GM23338 (cell line): ENCODE measurements at regions not wholly inside any gene's neighbourhood (a gene's known extent, or its start where the extent isn't known, plus 50 kb on each side); places are given as distances from the start of the nearest gene placed in this dataset.

ENCODE experiments used
- ATAC-seq: fragments of 200-7000 bp; cut with Tn5 transposase; 3 replicates; pipeline ENCODE4 v1.9.1; 2020
- DNase-seq: peaks from one replicate; pipeline ENCODE4 v3.0.0-alpha.2; 2015; ENCODE audit warnings: low spot score
- H2AFZ ChIP-seq: fragments of 200-600 bp; sonication (generic); 2 replicates; pipeline ENCODE4 v1.8.0; 2016; ENCODE audit warnings: antibody characterized with exemption, mild to moderate bottlenecking, moderate library complexity
- H3F3A ChIP-seq: fragments of 200-600 bp; sonication (generic); replicated peaks from 2 replicates; pipeline ENCODE4 v1.8.0; 2017; ENCODE audit warnings: antibody characterized with exemption, mixed run types, low read depth
- H3K27ac ChIP-seq: fragments of 200-600 bp; sonication (generic); 2 replicates; pipeline ENCODE4 v1.6.1; 2016; ENCODE audit warnings: low read depth
- H3K27me3 ChIP-seq: fragments of 200-600 bp; sonication (generic); 2 replicates; pipeline ENCODE4 v1.8.0; 2016; ENCODE audit warnings: mild to moderate bottlenecking, mixed run types, moderate library complexity; ENCODE audit not compliant: insufficient read depth
- H3K36me3 ChIP-seq: fragments of 200-600 bp; sonication (generic); 2 replicates; pipeline ENCODE4 v1.8.0; 2016; ENCODE audit warnings: mild to moderate bottlenecking; ENCODE audit not compliant: insufficient read depth
- H3K4me1 ChIP-seq: fragments of 200-600 bp; sonication (generic); 2 replicates; pipeline ENCODE4 v1.8.0; 2016; ENCODE audit warnings: mild to moderate bottlenecking, moderate library complexity; ENCODE audit not compliant: insufficient read depth
- H3K4me2 ChIP-seq: fragments of 200-600 bp; sonication (generic); 2 replicates; pipeline ENCODE4 v1.7.1; 2017; ENCODE audit warnings: mixed run types
- H3K4me3 ChIP-seq: fragments of 200-600 bp; sonication (generic); 2 replicates; pipeline ENCODE4 v1.6.1; 2016; ENCODE audit warnings: mixed run types
- H3K79me2 ChIP-seq: fragments of 200-600 bp; sonication (generic); replicated peaks from 2 replicates; pipeline ENCODE4 v1.8.0; 2017; ENCODE audit warnings: mild to moderate bottlenecking; ENCODE audit not compliant: insufficient read depth
- H3K9me2 ChIP-seq: fragments of 200-600 bp; sonication (generic); 2 replicates; pipeline ENCODE4 v1.8.0; 2017; ENCODE audit not compliant: insufficient read depth
- H4K20me1 ChIP-seq: fragments of 200-600 bp; sonication (generic); replicated peaks from 2 replicates; pipeline ENCODE4 v1.8.0; 2017; ENCODE audit warnings: mild to moderate bottlenecking; ENCODE audit not compliant: insufficient read depth
- H3K27ac Mint-ChIP-seq: 2 replicates; pipeline ENCODE4 v1.8.0; 2020; ENCODE audit warnings: inconsistent platforms, mild to moderate bottlenecking, moderate library complexity, mixed read lengths
- H3K27me3 Mint-ChIP-seq: 3 replicates; pipeline ENCODE4 v1.8.0; 2022; ENCODE audit warnings: low read depth, mild to moderate bottlenecking, moderate library complexity, mixed read lengths, inconsistent platforms; ENCODE audit not compliant: insufficient read depth, poor library complexity
- H3K36me3 Mint-ChIP-seq: 3 replicates; pipeline ENCODE4 v1.8.0; 2021; ENCODE audit warnings: low read depth, mild to moderate bottlenecking, inconsistent platforms, moderate library complexity, mixed read lengths
- H3K4me1 Mint-ChIP-seq: 3 replicates; pipeline ENCODE4 v1.8.0; 2020; ENCODE audit warnings: mild to moderate bottlenecking, inconsistent platforms, mixed read lengths
- H3K4me3 Mint-ChIP-seq: 3 replicates; pipeline ENCODE4 v1.8.0; 2021; ENCODE audit warnings: moderate library complexity, mild to moderate bottlenecking, inconsistent platforms, mixed read lengths
- H3K9me3 Mint-ChIP-seq: 3 replicates; pipeline ENCODE4 v1.8.0; 2020; ENCODE audit warnings: moderate library complexity, mild to moderate bottlenecking, inconsistent platforms, mixed read lengths
- CREB1 ChIP-seq: fragments of 250-450 bp; sonication (Bioruptor Pico); IDR thresholded peaks from 2 replicates; pipeline ENCODE4 v1.5.0; 2020; ENCODE audit warnings: low read depth, mild to moderate bottlenecking, moderate library complexity
- EZH2 ChIP-seq: fragments of 200-600 bp; sonication (generic); IDR thresholded peaks from one replicate; pipeline ENCODE4 v1.8.0; 2017; ENCODE audit warnings: antibody characterized with exemption, mild to moderate bottlenecking, low read depth; ENCODE audit not compliant: unreplicated experiment
- EZH2phosphoT487 ChIP-seq: fragments of 200-600 bp; sonication (generic); IDR thresholded peaks from one replicate; pipeline ENCODE4 v1.8.1; 2018; ENCODE audit warnings: antibody characterized with exemption; ENCODE audit not compliant: unreplicated experiment
- NANOG ChIP-seq: IDR thresholded peaks from 2 replicates; pipeline ENCODE4 v1.6.1; 2016; ENCODE audit warnings: antibody characterized with exemption, borderline replicate concordance
- POLR2AphosphoS5 ChIP-seq: IDR thresholded peaks from 2 replicates; pipeline ENCODE4 v1.6.1; 2016; ENCODE audit warnings: antibody characterized with exemption, low read depth
- STAT1 ChIP-seq: IDR thresholded peaks from one replicate; pipeline ENCODE4 v1.6.1; 2016; ENCODE audit warnings: antibody characterized with exemption; ENCODE audit not compliant: unreplicated experiment
- ZNF114 ChIP-seq: fragments of 250-450 bp; sonication (Bioruptor Pico); IDR thresholded peaks from 2 replicates; pipeline ENCODE4 v1.5.0; 2020; ENCODE audit warnings: mild to moderate bottlenecking, moderate library complexity
- TF ChIP-seq, protein P1 (sequence below), 2 experiments: fragments of 200-600 bp in 1 of 2; sonication (generic) in 1 of 2; conservative IDR thresholded peaks; 2 replicates each; pipeline versions ENCODE4 v1.5.1 to v1.6.1; 2016 to 2017; ENCODE audit warnings: antibody characterized with exemption in 2 of 2, low read depth in 2 of 2, mild to moderate bottlenecking in 2 of 2, moderate library complexity in 1 of 2
- TF ChIP-seq, protein P2 (sequence below): IDR thresholded peaks from one replicate; pipeline ENCODE4 v1.6.1; 2018; ENCODE audit warnings: antibody characterized with exemption; ENCODE audit not compliant: unreplicated experiment

DNA sequence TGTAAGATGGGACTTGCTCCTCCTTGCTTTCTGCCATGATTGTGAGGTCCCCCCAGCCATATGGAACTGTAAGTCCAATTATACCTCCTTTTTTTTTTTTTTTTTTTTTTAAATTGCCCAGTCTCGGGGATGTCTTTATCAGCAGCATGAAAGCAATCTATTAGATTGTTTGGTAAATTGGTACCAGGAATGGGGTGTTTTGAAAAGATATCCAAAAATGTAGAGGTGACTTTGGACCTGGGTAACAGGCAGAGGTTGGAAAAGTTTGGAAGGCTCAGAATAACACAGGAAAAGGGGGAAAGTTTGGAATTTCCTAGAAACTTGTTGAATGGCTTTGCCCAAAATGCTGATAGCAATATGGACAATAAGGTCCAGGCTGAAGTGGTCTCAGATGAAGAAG, 545.8 kb upstream of the ALCAM start (continued):
- no peak for TF ChIP-seq EZH2phosphoT487
- TF ChIP-seq, protein P1, sequence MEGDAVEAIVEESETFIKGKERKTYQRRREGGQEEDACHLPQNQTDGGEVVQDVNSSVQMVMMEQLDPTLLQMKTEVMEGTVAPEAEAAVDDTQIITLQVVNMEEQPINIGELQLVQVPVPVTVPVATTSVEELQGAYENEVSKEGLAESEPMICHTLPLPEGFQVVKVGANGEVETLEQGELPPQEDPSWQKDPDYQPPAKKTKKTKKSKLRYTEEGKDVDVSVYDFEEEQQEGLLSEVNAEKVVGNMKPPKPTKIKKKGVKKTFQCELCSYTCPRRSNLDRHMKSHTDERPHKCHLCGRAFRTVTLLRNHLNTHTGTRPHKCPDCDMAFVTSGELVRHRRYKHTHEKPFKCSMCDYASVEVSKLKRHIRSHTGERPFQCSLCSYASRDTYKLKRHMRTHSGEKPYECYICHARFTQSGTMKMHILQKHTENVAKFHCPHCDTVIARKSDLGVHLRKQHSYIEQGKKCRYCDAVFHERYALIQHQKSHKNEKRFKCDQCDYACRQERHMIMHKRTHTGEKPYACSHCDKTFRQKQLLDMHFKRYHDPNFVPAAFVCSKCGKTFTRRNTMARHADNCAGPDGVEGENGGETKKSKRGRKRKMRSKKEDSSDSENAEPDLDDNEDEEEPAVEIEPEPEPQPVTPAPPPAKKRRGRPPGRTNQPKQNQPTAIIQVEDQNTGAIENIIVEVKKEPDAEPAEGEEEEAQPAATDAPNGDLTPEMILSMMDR (conservative IDR thresholded peaks at IDR 0.05; ENCODE audit: low read depth in 2 of 2): no peak
- no peak for TF ChIP-seq POLR2AphosphoS5
- TF ChIP-seq, protein P2, sequence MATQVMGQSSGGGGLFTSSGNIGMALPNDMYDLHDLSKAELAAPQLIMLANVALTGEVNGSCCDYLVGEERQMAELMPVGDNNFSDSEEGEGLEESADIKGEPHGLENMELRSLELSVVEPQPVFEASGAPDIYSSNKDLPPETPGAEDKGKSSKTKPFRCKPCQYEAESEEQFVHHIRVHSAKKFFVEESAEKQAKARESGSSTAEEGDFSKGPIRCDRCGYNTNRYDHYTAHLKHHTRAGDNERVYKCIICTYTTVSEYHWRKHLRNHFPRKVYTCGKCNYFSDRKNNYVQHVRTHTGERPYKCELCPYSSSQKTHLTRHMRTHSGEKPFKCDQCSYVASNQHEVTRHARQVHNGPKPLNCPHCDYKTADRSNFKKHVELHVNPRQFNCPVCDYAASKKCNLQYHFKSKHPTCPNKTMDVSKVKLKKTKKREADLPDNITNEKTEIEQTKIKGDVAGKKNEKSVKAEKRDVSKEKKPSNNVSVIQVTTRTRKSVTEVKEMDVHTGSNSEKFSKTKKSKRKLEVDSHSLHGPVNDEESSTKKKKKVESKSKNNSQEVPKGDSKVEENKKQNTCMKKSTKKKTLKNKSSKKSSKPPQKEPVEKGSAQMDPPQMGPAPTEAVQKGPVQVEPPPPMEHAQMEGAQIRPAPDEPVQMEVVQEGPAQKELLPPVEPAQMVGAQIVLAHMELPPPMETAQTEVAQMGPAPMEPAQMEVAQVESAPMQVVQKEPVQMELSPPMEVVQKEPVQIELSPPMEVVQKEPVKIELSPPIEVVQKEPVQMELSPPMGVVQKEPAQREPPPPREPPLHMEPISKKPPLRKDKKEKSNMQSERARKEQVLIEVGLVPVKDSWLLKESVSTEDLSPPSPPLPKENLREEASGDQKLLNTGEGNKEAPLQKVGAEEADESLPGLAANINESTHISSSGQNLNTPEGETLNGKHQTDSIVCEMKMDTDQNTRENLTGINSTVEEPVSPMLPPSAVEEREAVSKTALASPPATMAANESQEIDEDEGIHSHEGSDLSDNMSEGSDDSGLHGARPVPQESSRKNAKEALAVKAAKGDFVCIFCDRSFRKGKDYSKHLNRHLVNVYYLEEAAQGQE: no peak

DNA sequence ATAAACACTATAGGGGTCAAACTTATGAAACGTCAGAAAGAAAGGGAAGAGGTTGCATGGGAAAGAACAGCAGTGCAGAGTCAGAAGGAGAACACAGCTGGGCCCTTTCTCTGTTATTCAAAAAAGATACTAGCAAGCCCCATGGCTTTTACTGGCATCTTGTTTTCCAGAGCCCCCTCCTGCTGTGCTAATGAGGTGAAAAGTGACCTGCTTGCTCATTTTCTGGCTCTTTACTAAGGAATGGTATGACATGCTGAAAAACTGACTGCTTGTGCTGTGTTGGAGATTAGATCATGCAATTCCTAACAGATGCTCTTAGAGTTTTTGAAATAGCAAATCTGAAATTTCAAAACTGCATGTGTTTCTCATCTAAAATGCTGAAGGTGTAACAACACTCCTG, 541.6 kb upstream of the ALCAM start:
- Histone ChIP-seq H4K20me1 (no peaks in the 10 kb centered on the region), H3F3A (no peaks in the 10 kb centered on the region), H3K27ac (peak overlapping the region; percentile 82), H3K36me3 (peaks cover 33% of the 10 kb centered on the region), H3K4me1 (peaks cover 24% of the 10 kb centered on the region), H3K9me2 (no peaks in the 10 kb centered on the region; the same call in 1 of the 2 replicates), H2AFZ (no peak overlapping the region), H3K4me3 (no peak overlapping the region), H3K27me3 (no peaks in the 10 kb centered on the region), H3K4me2 (peak overlapping the region; percentile 41), H3K79me2 (no peaks in the 10 kb centered on the region)
- Mint-ChIP-seq H3K36me3 (peaks cover 43% of the 10 kb centered on the region), H3K4me3 (no peak overlapping the region), H3K4me1 (peaks cover 21% of the 10 kb centered on the region), H3K27me3 (peaks cover 3% of the 10 kb centered on the region), H3K27ac (peak overlapping the region; percentile 26; the same call in 1 of the 2 replicates), H3K9me3 (peaks cover 45% of the 10 kb centered on the region)
- TF ChIP-seq EZH2phosphoT487: no peak
- 0 out of 2 replicates have a peak, but pooled peaks have one; percentile 24 for TF ChIP-seq CREB1
- peak; percentile 97 for ATAC-seq
- peak; percentile 83 for DNase-seq

DNA sequence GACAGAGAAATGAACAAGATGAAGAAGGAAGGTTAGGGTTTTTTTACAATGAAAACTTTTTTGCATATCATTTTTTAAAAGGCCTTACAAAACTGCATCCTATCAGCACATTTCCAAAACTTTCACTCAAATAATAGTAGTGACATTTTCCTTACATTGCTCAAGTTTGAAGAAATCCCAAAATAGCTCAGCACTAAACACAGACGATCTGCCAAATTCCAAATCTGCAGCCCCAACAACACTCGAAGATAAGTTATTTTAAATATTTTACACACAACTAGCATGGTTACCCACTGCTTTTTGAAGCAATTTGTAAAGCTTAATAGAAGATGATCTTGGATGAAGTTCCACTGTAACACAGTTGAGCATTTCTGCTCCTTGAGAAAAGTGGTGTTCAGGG, 535.6 kb upstream of the ALCAM start:
- H2AFZ ChIP-seq: no peak overlapping the region
- TF ChIP-seq ZNF114 (CRISPR knock-in tag): no peak
- no peak for TF ChIP-seq EZH2
- TF ChIP-seq, protein P2: no peak
- TF ChIP-seq CREB1: no peak
- no peak for TF ChIP-seq NANOG
- TF ChIP-seq EZH2phosphoT487: no peak
- TF ChIP-seq STAT1: no peak

More for the DNA sequence above, 535.6 kb upstream of the ALCAM start:
- Mint-ChIP-seq H3K27ac (no peak overlapping the region), H3K9me3 (no peaks in the 10 kb centered on the region; the same call in 2 of the 3 replicates), H3K36me3 (no peaks in the 10 kb centered on the region), H3K4me1 (peaks cover 17% of the 10 kb centered on the region), H3K4me3 (no peak overlapping the region), H3K27me3 (peaks cover 2% of the 10 kb centered on the region)
- Histone ChIP-seq H3K4me1 (peaks cover 24% of the 10 kb centered on the region), H3K79me2 (no peaks in the 10 kb centered on the region), H3K36me3 (no peaks in the 10 kb centered on the region), H3K9me2 (no peaks in the 10 kb centered on the region; the same call in 1 of the 2 replicates), H3K27me3 (no peaks in the 10 kb centered on the region), H3K27ac (no peak overlapping the region), H3K4me3 (no peak overlapping the region), H3F3A (no peaks in the 10 kb centered on the region), H4K20me1 (no peaks in the 10 kb centered on the region), H3K4me2 (no peak overlapping the region)
- DNase-seq: no peak
- no peak for ATAC-seq
